ENCODE measurements at regions not wholly inside any gene's neighbourhood (a gene's known extent, or its start where the extent isn't known, plus 50 kb on each side); places are given as distances from the start of the nearest gene placed in this dataset.

DNA sequence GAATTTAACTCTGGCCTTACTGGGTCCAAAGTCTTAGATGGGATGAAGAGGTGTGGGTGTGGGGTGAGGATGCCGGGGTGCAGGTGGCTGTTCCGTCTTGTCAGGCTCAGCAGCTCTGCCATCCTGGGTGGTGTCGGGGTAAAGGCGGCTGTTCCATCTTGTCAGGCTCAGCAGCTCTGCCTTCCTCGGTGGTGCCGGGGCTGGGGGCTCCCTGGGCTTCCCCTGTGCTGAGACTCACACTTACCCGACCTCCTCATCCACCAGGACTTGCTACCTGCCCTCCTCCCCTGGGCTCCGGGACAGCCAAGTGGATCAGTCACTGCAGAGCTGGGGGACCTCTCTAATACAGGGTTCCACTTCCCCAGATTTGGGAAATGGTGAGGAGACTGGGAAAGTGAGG, 244.3 kb upstream of the SHH start:
- TF ChIP-seq, protein P1, sequence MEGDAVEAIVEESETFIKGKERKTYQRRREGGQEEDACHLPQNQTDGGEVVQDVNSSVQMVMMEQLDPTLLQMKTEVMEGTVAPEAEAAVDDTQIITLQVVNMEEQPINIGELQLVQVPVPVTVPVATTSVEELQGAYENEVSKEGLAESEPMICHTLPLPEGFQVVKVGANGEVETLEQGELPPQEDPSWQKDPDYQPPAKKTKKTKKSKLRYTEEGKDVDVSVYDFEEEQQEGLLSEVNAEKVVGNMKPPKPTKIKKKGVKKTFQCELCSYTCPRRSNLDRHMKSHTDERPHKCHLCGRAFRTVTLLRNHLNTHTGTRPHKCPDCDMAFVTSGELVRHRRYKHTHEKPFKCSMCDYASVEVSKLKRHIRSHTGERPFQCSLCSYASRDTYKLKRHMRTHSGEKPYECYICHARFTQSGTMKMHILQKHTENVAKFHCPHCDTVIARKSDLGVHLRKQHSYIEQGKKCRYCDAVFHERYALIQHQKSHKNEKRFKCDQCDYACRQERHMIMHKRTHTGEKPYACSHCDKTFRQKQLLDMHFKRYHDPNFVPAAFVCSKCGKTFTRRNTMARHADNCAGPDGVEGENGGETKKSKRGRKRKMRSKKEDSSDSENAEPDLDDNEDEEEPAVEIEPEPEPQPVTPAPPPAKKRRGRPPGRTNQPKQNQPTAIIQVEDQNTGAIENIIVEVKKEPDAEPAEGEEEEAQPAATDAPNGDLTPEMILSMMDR (conservative IDR thresholded peaks at IDR 0.05; ENCODE audit: low read depth, low read length), result no peak
- no peak for TF ChIP-seq SMC3 (IDR thresholded peaks at IDR 0.05; ENCODE audit: low read depth, low read length)
